K562 (cell line): ENCODE measurements at regions not wholly inside any gene's neighbourhood (a gene's known extent, or its start where the extent isn't known, plus 50 kb on each side); places are given as distances from the start of the nearest gene placed in this dataset.

Source experiments
- ATAC-seq: fragments of 200-7000 bp; cut with Tn5 transposase; 3 replicates; pipeline ENCODE4 v1.9.1; 2020; ENCODE audit warnings: moderate library complexity
- BruUV-seq: library from RNA; stranded (reverse); fragments of 400-500 nt; replicated peaks from 2 replicates; lab custom pipeline; 2021; lab: Mats Ljungman, UMichigan
- CTCF ChIA-PET: fragments of 300-600 bp; formaldehyde crosslinking; extraction: SDS; loops from one replicate; lab custom pipeline; 2021; ENCODE audit warnings: low intra/inter-chr PET ratio; lab: Yijun Ruan, JAX
- POLR2A ChIA-PET: fragments of 300-600, 350-650 bp; sonication (Branson Sonifier 250); formaldehyde crosslinking; extraction: SDS; loops from one replicate; lab custom pipeline; 2021; ENCODE audit warnings: antibody characterized with exemption, inconsistent platforms; lab: Yijun Ruan, JAX
- DNase-seq, 4 experiments: peaks; one replicate each; pipeline versions ENCODE4 v3.0.0 to v3.0.0-alpha.2; 2011 to 2018; ENCODE audit warnings: low spot score in 3 of 4, mixed read lengths in 3 of 4; ENCODE audit errors: extremely low read depth in 1 of 4
- FAIRE-seq: peaks from 2 replicates; lab custom pipeline; 2011; peaks lifted over from hg19 to GRCh38; lab: Jason Lieb, UNC
- H2AFZ ChIP-seq: 2 replicates; pipeline ENCODE4 v1.6.0; 2011; ENCODE audit warnings: low read depth, low read length, control low read depth, inconsistent platforms
- H3K27ac ChIP-seq: fragments of 200-600 bp; 3 replicates; pipeline ENCODE4 v1.8.0; 2011; ENCODE audit warnings: low read depth, mild to moderate bottlenecking, control low read depth, inconsistent platforms, low read length, moderate library complexity, mixed read lengths; ENCODE audit errors: extremely low read depth
- H3K27me3 ChIP-seq, 2 experiments: fragments of 300-600 bp in 1 of 2; 2 replicates in 1 of 2; 3 replicates in 1 of 2; pipeline versions ENCODE4 v1.6.0 to v1.8.0; 2011; ENCODE audit warnings: inconsistent platforms in 2 of 2, low read length in 2 of 2, mild to moderate bottlenecking in 1 of 2, mixed read lengths in 1 of 2, moderate library complexity in 1 of 2; ENCODE audit not compliant: control insufficient read depth in 2 of 2, insufficient read depth in 2 of 2
- H3K36me3 ChIP-seq: fragments of 300-600 bp; 3 replicates; pipeline ENCODE4 v1.8.0; 2011; ENCODE audit warnings: mild to moderate bottlenecking, low read length, inconsistent platforms; ENCODE audit not compliant: control insufficient read depth, insufficient read depth
- H3K4me1 ChIP-seq, 2 experiments: fragments of 200-600 bp in 1 of 2; replicated peaks in 1 of 2; 2 replicates in 1 of 2; 3 replicates in 1 of 2; pipeline versions ENCODE4 v1.5.1 to v1.8.0; 2011; ENCODE audit warnings: inconsistent platforms in 2 of 2, low read length in 2 of 2, mild to moderate bottlenecking in 1 of 2, mixed read lengths in 1 of 2, moderate library complexity in 1 of 2; ENCODE audit not compliant: control insufficient read depth in 2 of 2, insufficient read depth in 2 of 2
- H3K4me2 ChIP-seq: 2 replicates; pipeline ENCODE4 v1.6.1; 2011; ENCODE audit warnings: low read length, control low read depth, inconsistent platforms, mixed read lengths; ENCODE audit not compliant: insufficient read depth
- H3K4me3 ChIP-seq: fragments of 200-600 bp; sonication (generic), shearing (Covaris generic); 2 replicates; pipeline ENCODE4 v1.5.1; 2016; ENCODE audit warnings: control low read depth, inconsistent platforms
- H3K79me2 ChIP-seq: fragments of 200-600 bp; 3 replicates; pipeline ENCODE4 v1.8.0; 2011; ENCODE audit warnings: low read length, inconsistent platforms; ENCODE audit not compliant: control insufficient read depth, insufficient read depth
- H3K9ac ChIP-seq, 2 experiments: 2 replicates each; pipeline versions ENCODE4 v1.6.0 to v1.6.1; 2011; ENCODE audit warnings: low read depth in 2 of 2, low read length in 2 of 2, control low read depth in 1 of 2, inconsistent platforms in 1 of 2, mild to moderate bottlenecking in 1 of 2, mixed read lengths in 1 of 2; ENCODE audit not compliant: insufficient read depth in 1 of 2
- H3K9me1 ChIP-seq: one replicate; pipeline ENCODE4 v1.6.0; 2011; ENCODE audit warnings: inconsistent platforms, mild to moderate bottlenecking, low read length, moderate library complexity; ENCODE audit not compliant: control insufficient read depth, insufficient read depth
- H3K9me3 ChIP-seq: replicated peaks from 2 replicates; pipeline ENCODE4 v1.5.1; 2011; ENCODE audit warnings: low read depth, low read length, inconsistent platforms; ENCODE audit not compliant: control insufficient read depth, insufficient read depth
- H4K20me1 ChIP-seq: replicated peaks from 2 replicates; pipeline ENCODE4 v1.6.1; 2011; ENCODE audit warnings: low read length, inconsistent platforms, mixed read lengths; ENCODE audit not compliant: control insufficient read depth, insufficient read depth
- BACH1 ChIP-seq: fragments of 200-800 bp; sonication (Bioruptor generic); IDR thresholded peaks from 2 replicates; pipeline ENCODE4 v1.6.1; 2016; ENCODE audit warnings: missing genetic modification characterization, missing compliant biosample characterization
- ELF1 ChIP-seq: fragments of 200-800 bp; sonication (Bioruptor generic); IDR thresholded peaks from 2 replicates; pipeline ENCODE4 v1.6.1; 2016; ENCODE audit warnings: missing genetic modification characterization, missing compliant biosample characterization
- EP400 ChIP-seq: fragments of 450-650 bp; IDR thresholded peaks from 2 replicates; pipeline ENCODE4 v1.6.1; 2017; ENCODE audit warnings: antibody characterized with exemption, mild to moderate bottlenecking, moderate library complexity
- HMGN3 ChIP-seq: IDR thresholded peaks from 2 replicates; pipeline ENCODE4 v1.6.1; 2011; ENCODE audit warnings: borderline replicate concordance, low read depth, mild to moderate bottlenecking, mixed read lengths, low read length; ENCODE audit not compliant: insufficient read length; ENCODE audit errors: extremely low read depth
- KDM1A ChIP-seq, 2 experiments: fragments of 450-650 bp; IDR thresholded peaks; 2 replicates each; pipeline ENCODE4 v1.6.1; 2016; ENCODE audit warnings: mild to moderate bottlenecking in 2 of 2
- KLF1 ChIP-seq: fragments of 450-650 bp; IDR thresholded peaks from 2 replicates; pipeline ENCODE4 v1.6.1; 2016; ENCODE audit warnings: missing genetic modification characterization, missing compliant biosample characterization
- NFIX ChIP-seq: fragments of 250-450 bp; sonication (Bioruptor Pico); IDR thresholded peaks from 2 replicates; pipeline ENCODE4 v1.4.0; 2020; ENCODE audit warnings: low read depth, mild to moderate bottlenecking, moderate library complexity
- PPARD ChIP-seq: fragments of 250-450 bp; sonication (Bioruptor Pico); IDR thresholded peaks from 2 replicates; pipeline ENCODE4 v1.8.0; 2022; ENCODE audit warnings: inconsistent platforms, mild to moderate bottlenecking, moderate library complexity
- SRSF7 ChIP-seq: fragments of 200-400 bp; formaldehyde crosslinking; optimal IDR thresholded peaks from 2 replicates; pipeline ENCODE3; 2017; ENCODE audit warnings: mild to moderate bottlenecking, low read depth, low read length
- XRCC4 ChIP-seq: IDR thresholded peaks from one replicate; pipeline ENCODE4 v1.6.1; 2011; ENCODE audit not compliant: insufficient read depth, insufficient read length; ENCODE audit errors: extremely low read depth
- ZBTB2 ChIP-seq: fragments of 450-650 bp; IDR thresholded peaks from 2 replicates; pipeline ENCODE4 v1.6.1; 2016; ENCODE audit warnings: antibody characterized with exemption
- ZBTB43 ChIP-seq: sonication (generic); formaldehyde crosslinking; IDR thresholded peaks from 2 replicates; pipeline ENCODE4 v1.8.0; 2023; ENCODE audit warnings: mild to moderate bottlenecking, missing genetic modification reagents
- ZNF407 ChIP-seq: fragments of 450-650 bp; IDR thresholded peaks from 2 replicates; pipeline ENCODE4 v1.6.1; 2016; ENCODE audit warnings: low read depth
- WGBS: fragments of 100-300 bp; shearing (Covaris generic); methylation state at CpG from one replicate; pipeline ENCODE4 v1.1.6; 2016; ENCODE audit warnings: low coverage, mixed read lengths; ENCODE audit not compliant: insufficient coverage; ENCODE audit errors: missing lambda C conversion rate; 5-methylcytosine and 5-hydroxymethylcytosine counted together
- in situ Hi-C: fragments of 300-500 bp; cut with MboI; formaldehyde crosslinking; loops from 4 replicates; pipeline ENCODE4 v1.15.0; 2018; ENCODE audit warnings: inconsistent platforms, mixed read lengths
- intact Hi-C: fragments of 100-400 bp; cut with micrococcal nuclease; formaldehyde crosslinking; loops from 2 replicates; pipeline ENCODE4 v1.14.2; 2022

- no peak overlapping the region for H3K9ac ChIP-seq
- 4% methylated on average over 2 of the region's 4 CpGs for WGBS
- no peak overlapping the region for H2AFZ ChIP-seq
- FAIRE-seq (no peak), ATAC-seq (no peak), DNase-seq (no peak)
- no peak overlapping the region for H3K27ac ChIP-seq
- H3K79me2 ChIP-seq = no peaks in the 10 kb centered on the region
- no peak overlapping the region for H3K4me2 ChIP-seq
- H3K4me1 ChIP-seq = no peaks in the 10 kb centered on the region
- intact Hi-C loops (no loop called here), in situ Hi-C loops (no loop called here)
- no peaks in the 10 kb centered on the region for H4K20me1 ChIP-seq
- POLR2A ChIA-PET = no interaction called here
- no peaks in the 10 kb centered on the region for H3K36me3 ChIP-seq
- BruUV-seq = no TSS peak
- H3K9me1 ChIP-seq = no peaks in the 10 kb centered on the region
- H3K9me3 ChIP-seq = no peaks in the 10 kb centered on the region
- H3K27me3 ChIP-seq = no peaks in the 10 kb centered on the region
- CTCF ChIA-PET = no interaction called here
- no peak overlapping the region for H3K4me3 ChIP-seq
- TF ChIP-seq SRSF7 (no peak), PPARD (CRISPR knock-in tag) (no peak), NFIX (no peak), BACH1 (tag) (no peak), ELF1 (tag) (no peak), ZNF407 (no peak), EP400 (no peak), KDM1A (IDR thresholded peaks at IDR 0.05) (no peak), ZBTB2 (no peak), KLF1 (tag) (no peak), HMGN3 (no peak), ZBTB43 (no peak), XRCC4 (no peak)
Measured at GRCh38 chr12:18204053-18204452, 57.3 kb upstream of the PIK3C2G start.
